HepG2 (cell line): ENCODE measurements at regions not wholly inside any gene's neighbourhood (a gene's known extent, or its start where the extent isn't known, plus 50 kb on each side); places are given as distances from the start of the nearest gene placed in this dataset.

Experiments
- ATAC-seq: fragments of 200-7000 bp; cut with Tn5 transposase; 3 replicates; pipeline ENCODE4 v1.9.1; 2020; ENCODE audit warnings: mild to moderate bottlenecking, moderate library complexity
- BruUV-seq: library from RNA; stranded (reverse); fragments of 400-500 nt; replicated peaks from 2 replicates; lab custom pipeline; 2021; lab: Mats Ljungman, UMichigan
- CTCF ChIA-PET: fragments of 300-600 bp; formaldehyde crosslinking; extraction: SDS; loops from one replicate; lab custom pipeline; 2021; ENCODE audit warnings: low total read pairs, inconsistent platforms, low intra/inter-chr PET ratio; lab: Yijun Ruan, JAX
- POLR2A ChIA-PET: fragments of 350-600 bp; sonication (Branson Sonifier 250); formaldehyde crosslinking; loops from one replicate; lab custom pipeline; 2020; ENCODE audit warnings: antibody characterized with exemption, inconsistent platforms; lab: Yijun Ruan, JAX
- DNase-seq: peaks from one replicate; pipeline ENCODE4 v3.0.0-alpha.2; 2015; ENCODE audit warnings: low spot score
- FAIRE-seq: peaks from 3 replicates; lab custom pipeline; 2011; peaks lifted over from hg19 to GRCh38; lab: Jason Lieb, UNC
- H2AFZ ChIP-seq: one replicate; pipeline ENCODE4 v1.6.1; 2011; ENCODE audit warnings: low read length, inconsistent platforms
- H3K27ac ChIP-seq: fragments of 300-600 bp; 3 replicates; pipeline ENCODE4 v1.8.0; 2011; ENCODE audit warnings: mixed run types, mild to moderate bottlenecking, mixed read lengths, low read length, inconsistent platforms; ENCODE audit not compliant: insufficient read depth; ENCODE audit errors: extremely low read length
- H3K27me3 ChIP-seq, 2 experiments: fragments of 200-600 bp in 1 of 2; 2 replicates in 1 of 2; 3 replicates in 1 of 2; pipeline versions ENCODE4 v1.6.0 to v1.8.0; 2011; ENCODE audit warnings: low read length in 2 of 2, mild to moderate bottlenecking in 2 of 2, moderate library complexity in 2 of 2, inconsistent platforms in 1 of 2; ENCODE audit not compliant: insufficient read depth in 2 of 2, control insufficient read depth in 1 of 2
- H3K36me3 ChIP-seq, 2 experiments: fragments of 200-600 bp in 1 of 2; replicated peaks in 1 of 2; 2 replicates in 1 of 2; 3 replicates in 1 of 2; pipeline versions ENCODE4 v1.5.1 to v1.8.0; 2011; ENCODE audit warnings: low read length in 2 of 2, inconsistent platforms in 1 of 2; ENCODE audit not compliant: insufficient read depth in 2 of 2, control insufficient read depth in 1 of 2
- H3K4me1 ChIP-seq: 2 replicates; pipeline ENCODE4 v1.5.1; 2012; ENCODE audit warnings: low read length, inconsistent platforms; ENCODE audit not compliant: insufficient read depth
- H3K4me2 ChIP-seq: 2 replicates; pipeline ENCODE4 v1.6.0; 2011; ENCODE audit warnings: low read depth, low read length, inconsistent platforms
- H3K4me3 ChIP-seq, 3 experiments: fragments of 200-600 bp in 1 of 3; sonication (generic), shearing (Covaris generic) in 1 of 3; replicated peaks in 1 of 3; 2 replicates each; pipeline ENCODE4 v1.5.1; 2011 to 2016; ENCODE audit warnings: low read length in 3 of 3, inconsistent platforms in 2 of 3, low read depth in 2 of 3, mild to moderate bottlenecking in 2 of 3, control low read depth in 1 of 3, mixed read lengths in 1 of 3; ENCODE audit not compliant: insufficient read depth in 1 of 3
- H3K79me2 ChIP-seq: one replicate; pipeline ENCODE4 v1.6.1; 2011; ENCODE audit warnings: low read length, inconsistent platforms; ENCODE audit not compliant: insufficient read depth
- H3K9ac ChIP-seq: 2 replicates; pipeline ENCODE4 v1.6.0; 2011; ENCODE audit warnings: mild to moderate bottlenecking, low read depth, low read length, inconsistent platforms; ENCODE audit not compliant: insufficient read depth
- H3K9me3 ChIP-seq: 2 replicates; pipeline ENCODE4 v1.5.1; 2012; ENCODE audit warnings: mild to moderate bottlenecking, low read length
- H4K20me1 ChIP-seq: 2 replicates; pipeline ENCODE4 v1.6.0; 2011; ENCODE audit warnings: inconsistent platforms, mild to moderate bottlenecking, low read length, moderate library complexity; ENCODE audit not compliant: insufficient read depth
- AGO2 ChIP-seq: fragments of 200-400 bp; formaldehyde crosslinking; optimal IDR thresholded peaks from 2 replicates; pipeline ENCODE3; 2017; ENCODE audit warnings: mild to moderate bottlenecking, low read depth, low read length, moderate library complexity
- ARNTL ChIP-seq: sonication (generic); formaldehyde crosslinking; IDR thresholded peaks from 2 replicates; pipeline ENCODE4 v1.4.0; 2020; ENCODE audit warnings: mild to moderate bottlenecking, missing genetic modification reagents
- CBX5 ChIP-seq: sonication (generic); formaldehyde crosslinking; IDR thresholded peaks from 2 replicates; pipeline ENCODE4 v1.4.0; 2020; ENCODE audit warnings: missing genetic modification reagents, borderline replicate concordance
- IRF2 ChIP-seq: IDR thresholded peaks from 2 replicates; pipeline ENCODE4 v1.6.1; 2018; ENCODE audit warnings: missing genetic modification reagents, missing compliant biosample characterization
- JUN ChIP-seq: sonication (generic); formaldehyde crosslinking; IDR thresholded peaks from 2 replicates; pipeline ENCODE4 v1.4.0; 2020; ENCODE audit warnings: mild to moderate bottlenecking, missing genetic modification reagents
- MTF1 ChIP-seq: sonication (generic); formaldehyde crosslinking; IDR thresholded peaks from 2 replicates; pipeline ENCODE4 v1.5.0; 2020; ENCODE audit warnings: missing genetic modification reagents
- MXI1 ChIP-seq: IDR thresholded peaks from 3 replicates; pipeline ENCODE4 v1.6.1; 2012; ENCODE audit warnings: low read depth, low read length, inconsistent platforms, borderline replicate concordance
- PCBP1 ChIP-seq: fragments of 200-400 bp; formaldehyde crosslinking; IDR thresholded peaks from 2 replicates; pipeline ENCODE4 v1.6.1; 2017; ENCODE audit warnings: mild to moderate bottlenecking, low read depth, low read length, borderline replicate concordance
- RBAK ChIP-seq: sonication (generic); formaldehyde crosslinking; IDR thresholded peaks from 2 replicates; pipeline ENCODE4 v1.5.1; 2020; ENCODE audit warnings: mild to moderate bottlenecking, missing genetic modification reagents
- SMAD1 ChIP-seq: sonication (generic); formaldehyde crosslinking; IDR thresholded peaks from 2 replicates; pipeline ENCODE4 v1.4.0; 2020; ENCODE audit warnings: missing genetic modification reagents, low read depth, mild to moderate bottlenecking, borderline replicate concordance
- SMARCE1 ChIP-seq: fragments of 450-650 bp; IDR thresholded peaks from 2 replicates; pipeline ENCODE4 v1.6.1; 2017; ENCODE audit warnings: borderline replicate concordance
- SNRNP70 ChIP-seq: fragments of 200-400 bp; formaldehyde crosslinking; IDR thresholded peaks from 2 replicates; pipeline ENCODE4 v1.6.1; 2017; ENCODE audit warnings: mild to moderate bottlenecking, low read depth, low read length, moderate library complexity
- ZIK1 ChIP-seq: sonication (generic); formaldehyde crosslinking; IDR thresholded peaks from 2 replicates; pipeline ENCODE4 v1.5.0; 2020; ENCODE audit warnings: mild to moderate bottlenecking, low read depth, missing genetic modification reagents, borderline replicate concordance
- ZKSCAN8 ChIP-seq: IDR thresholded peaks from 2 replicates; pipeline ENCODE4 v1.6.1; 2016; ENCODE audit warnings: borderline replicate concordance, missing genetic modification reagents, missing compliant biosample characterization
- ZNF180 ChIP-seq: sonication (generic); formaldehyde crosslinking; IDR thresholded peaks from 2 replicates; pipeline ENCODE4 v1.4.0; 2020; ENCODE audit warnings: low read depth, missing genetic modification reagents, borderline replicate concordance
- ZNF784 ChIP-seq: sonication (generic); formaldehyde crosslinking; IDR thresholded peaks from 2 replicates; pipeline ENCODE4 v1.5.1; 2020; ENCODE audit warnings: missing genetic modification reagents, mild to moderate bottlenecking, borderline replicate concordance
- ZSCAN12 ChIP-seq: sonication (generic); formaldehyde crosslinking; IDR thresholded peaks from 2 replicates; pipeline ENCODE4 v1.9.0; 2021; ENCODE audit warnings: mild to moderate bottlenecking, missing genetic modification reagents
- ZSCAN31 ChIP-seq: sonication (generic); formaldehyde crosslinking; IDR thresholded peaks from 2 replicates; pipeline ENCODE4 v1.5.0; 2020; ENCODE audit warnings: low read depth, mild to moderate bottlenecking, missing genetic modification reagents
- WGBS: methylation state at CpG from one replicate; pipeline ENCODE4 v1.1.6; 2017; ENCODE audit warnings: low lambda C conversion rate; 5-methylcytosine and 5-hydroxymethylcytosine counted together
- in situ Hi-C: cut with HindIII; loops from 2 replicates; pipeline ENCODE4 v1.10.0; 2017; ENCODE audit warnings: low pct_unique_long_range_greater_than_20kb; ENCODE audit not compliant: extremely low pct_ligation_motif_present
- intact Hi-C: fragments of 100-400 bp; cut with micrococcal nuclease; formaldehyde crosslinking; loops from one replicate; pipeline ENCODE4 v1.10.0; 2022; ENCODE audit not compliant: unreplicated experiment
- TF ChIP-seq, protein P1 (sequence below): sonication (generic); formaldehyde crosslinking; IDR thresholded peaks from 2 replicates; pipeline ENCODE4 v1.4.0; 2020; ENCODE audit warnings: missing genetic modification reagents

DNA sequence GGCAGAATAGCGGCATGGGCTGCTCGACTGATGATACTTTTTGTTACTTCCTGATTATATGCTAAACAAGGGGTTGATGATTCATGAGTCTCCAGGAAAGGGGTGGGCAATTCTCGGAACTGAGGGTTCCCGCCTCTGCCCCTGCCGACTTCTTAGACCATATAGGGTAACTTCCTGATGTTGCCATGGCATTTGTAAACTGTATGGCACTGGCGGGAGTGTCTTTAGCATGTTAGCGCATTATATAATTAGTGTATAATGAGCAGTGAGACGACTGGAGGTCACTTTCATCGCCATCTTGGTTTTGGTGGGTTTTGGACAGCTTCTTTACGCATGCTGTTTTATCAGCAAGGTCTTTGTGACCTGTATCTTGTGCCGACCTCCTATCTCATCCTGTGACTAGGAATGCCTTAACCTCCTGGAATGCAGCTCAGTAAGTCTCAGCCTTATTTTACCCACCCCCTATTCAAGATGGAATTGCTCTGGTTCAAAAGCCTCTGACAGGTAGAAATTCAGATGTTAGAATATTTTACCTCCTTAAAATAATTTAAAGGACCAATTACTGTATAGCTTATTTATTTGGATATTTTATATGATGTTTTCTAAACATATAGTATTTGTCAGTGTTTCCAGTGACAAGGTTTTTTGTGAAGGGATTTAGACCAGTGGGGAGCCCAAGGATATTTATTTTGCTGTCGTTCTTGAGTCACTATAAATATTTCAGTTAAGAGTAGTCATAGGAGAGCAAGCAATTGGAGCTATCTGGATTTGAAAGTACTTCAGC lies 90.1 kb upstream of the PIK3CG start:
- Histone ChIP-seq H3K27me3 (no peaks in the 10 kb centered on the region), H3K9me3 (no peaks in the 10 kb centered on the region), H3K4me3 (no peak overlapping the region), H3K9ac (no peak overlapping the region), H4K20me1 (no peaks in the 10 kb centered on the region), H3K4me1 (no peaks in the 10 kb centered on the region), H2AFZ (no peak overlapping the region), H3K27ac (no peak overlapping the region), H3K36me3 (no peaks in the 10 kb centered on the region), H3K4me2 (no peak overlapping the region), H3K79me2 (no peaks in the 10 kb centered on the region)
- ChIA-PET CTCF (no interaction called here), POLR2A (no interaction called here)
- DNase-seq (no peak), FAIRE-seq (no peak), ATAC-seq (no peak)
- in situ Hi-C loops = no loop called here
- TF ChIP-seq ZSCAN12 (no peak), IRF2 (no peak), ARNTL (CRISPR knock-in tag) (no peak), ZNF180 (CRISPR knock-in tag) (no peak), JUN (CRISPR knock-in tag) (no peak), SNRNP70 (no peak), MXI1 (no peak), SMARCE1 (no peak)
- TF ChIP-seq, protein P1, sequence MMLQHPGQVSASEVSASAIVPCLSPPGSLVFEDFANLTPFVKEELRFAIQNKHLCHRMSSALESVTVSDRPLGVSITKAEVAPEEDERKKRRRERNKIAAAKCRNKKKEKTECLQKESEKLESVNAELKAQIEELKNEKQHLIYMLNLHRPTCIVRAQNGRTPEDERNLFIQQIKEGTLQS (CRISPR knock-in tag) = no peak
- BruUV-seq = no TSS peak
- WGBS = 22% methylated on average over 12 of the region's 12 CpGs
- intact Hi-C loops = no loop called here

GRCh38 chr7:106775552-106775936 lies 89.5 kb upstream of the PIK3CG start:
- ATAC-seq (no peak), FAIRE-seq (no peak)
- no peak overlapping the region for H2AFZ ChIP-seq

More at GRCh38 chr7:106775552-106775936, 89.5 kb upstream of the PIK3CG start:
- Histone ChIP-seq H3K27me3 (no peaks in the 10 kb centered on the region), H3K4me2 (no peak overlapping the region), H3K36me3 (no peaks in the 10 kb centered on the region), H3K4me1 (no peaks in the 10 kb centered on the region), H3K9me3 (no peaks in the 10 kb centered on the region), H3K4me3 (no peak overlapping the region), H4K20me1 (no peaks in the 10 kb centered on the region), H3K27ac (no peak overlapping the region), H3K79me2 (no peaks in the 10 kb centered on the region), H3K9ac (no peak overlapping the region)
- intact Hi-C loops (no loop called here), in situ Hi-C loops (no loop called here)
- no peak for TF ChIP-seq CBX5
- TF ChIP-seq PCBP1 = no peak
- TF ChIP-seq RBAK = no peak
- TF ChIP-seq ZSCAN31 (CRISPR knock-in tag) = no peak
- no peak for TF ChIP-seq AGO2
- no peak for TF ChIP-seq SMAD1 (CRISPR knock-in tag)
- TF ChIP-seq ARNTL (CRISPR knock-in tag) = no peak
- no peak for TF ChIP-seq ZNF784 (CRISPR knock-in tag)
- TF ChIP-seq JUN (CRISPR knock-in tag) = no peak
- no peak for TF ChIP-seq MTF1 (CRISPR knock-in tag)
- no peak for TF ChIP-seq ZIK1 (CRISPR knock-in tag)
- TF ChIP-seq ZKSCAN8 = no peak
- no peak for DNase-seq
- WGBS = 2% methylated on average over 4 of the region's 4 CpGs
- CTCF ChIA-PET = no interaction called here
- BruUV-seq = no TSS peak
- POLR2A ChIA-PET = no interaction called here
